Eye (tissue), 1 donor: ENCODE measurements at regions not wholly inside any gene's neighbourhood (a gene's known extent, or its start where the extent isn't known, plus 50 kb on each side); places are given as distances from the start of the nearest gene placed in this dataset.
"Not testable (repeated sequence)": the region's sequence is repeated elsewhere in the genome, so short reads cannot be mapped to it uniquely, and the experiment has no call there.

Source experiments
- DNase-seq: peaks from one replicate; pipeline ENCODE4 v3.0.0-alpha.2; 2015

GRCh38 chr6:150499882-150500312 is 99.8 kb upstream of the PLEKHG1 start:
- peak; percentile 14 for DNase-seq

- not testable (repeated sequence) for DNase-seq
Observed at GRCh38 chr6:150500568-150500967, 99.1 kb upstream of the PLEKHG1 start.

- DNase-seq, result peak; percentile 24
Observed at GRCh38 chr6:150503041-150503440, 96.6 kb upstream of the PLEKHG1 start.

GRCh38 chr6:150503586-150504339 is 95.9 kb upstream of the PLEKHG1 start:
- no peak for DNase-seq

- DNase-seq, result not testable (repeated sequence)
Observed at GRCh38 chr6:150507361-150507760, 92.3 kb upstream of the PLEKHG1 start.

- no peak for DNase-seq
Observed at GRCh38 chr6:150510576-150510975, 89.1 kb upstream of the PLEKHG1 start.

GRCh38 chr6:150511313-150511712 is 88.4 kb upstream of the PLEKHG1 start:
- no peak for DNase-seq

GRCh38 chr6:150514806-150515380 is 84.8 kb upstream of the PLEKHG1 start:
- no peak for DNase-seq

- no peak for DNase-seq
Observed at GRCh38 chr6:150516199-150516598, 83.5 kb upstream of the PLEKHG1 start.

GRCh38 chr6:150517175-150517574 is 82.5 kb upstream of the PLEKHG1 start:
- no peak for DNase-seq

GRCh38 chr6:150521482-150521881 is 78.2 kb upstream of the PLEKHG1 start:
- DNase-seq, result peak; percentile 35

- DNase-seq, result not testable (repeated sequence)
Observed at GRCh38 chr6:150523216-150523615, 76.5 kb upstream of the PLEKHG1 start.

GRCh38 chr6:150525300-150525699 is 74.4 kb upstream of the PLEKHG1 start:
- no peak for DNase-seq

- DNase-seq, result no peak
Observed at GRCh38 chr6:150527100-150527499, 72.6 kb upstream of the PLEKHG1 start.

GRCh38 chr6:150528648-150529285 is 70.9 kb upstream of the PLEKHG1 start:
- peak; percentile 83 for DNase-seq

GRCh38 chr6:150529646-150530045 is 70.0 kb upstream of the PLEKHG1 start:
- no peak for DNase-seq

- DNase-seq, result no peak
Observed at GRCh38 chr6:150531957-150532356, 67.7 kb upstream of the PLEKHG1 start.

- peak; percentile 77 for DNase-seq
Observed at GRCh38 chr6:150534553-150534952, 65.1 kb upstream of the PLEKHG1 start.

GRCh38 chr6:150535151-150535804 is 64.4 kb upstream of the PLEKHG1 start:
- DNase-seq, result peak; percentile 14

- DNase-seq, result no peak
Observed at GRCh38 chr6:150535818-150536220, 63.9 kb upstream of the PLEKHG1 start.

GRCh38 chr6:150536835-150537234 is 62.9 kb upstream of the PLEKHG1 start:
- no peak for DNase-seq

GRCh38 chr6:150537491-150537890 is 62.2 kb upstream of the PLEKHG1 start:
- DNase-seq, result peak; percentile 31

GRCh38 chr6:150537893-150538292 is 61.8 kb upstream of the PLEKHG1 start:
- DNase-seq, result peak; percentile 44

- DNase-seq, result no peak
Observed at GRCh38 chr6:150539111-150539510, 60.6 kb upstream of the PLEKHG1 start.
